Stomach (tissue), 4 donors: ENCODE measurements at regions not wholly inside any gene's neighbourhood (a gene's known extent, or its start where the extent isn't known, plus 50 kb on each side); places are given as distances from the start of the nearest gene placed in this dataset.

Source experiments
- POLR2A ChIP-seq, 4 donors: fragments of 450-650 bp; IDR thresholded peaks; one replicate each; pipeline ENCODE4 v1.6.1; 2016; ENCODE audit warnings: antibody characterized with exemption in 4 of 4, control low read depth in 2 of 4, mild to moderate bottlenecking in 1 of 4, moderate library complexity in 1 of 4
- TF ChIP-seq, protein P1 (sequence below), 7 experiments: fragments of 450-650 bp in 4 of 7; fragments of 200-600 bp in 3 of 7; sonication (generic) in 3 of 7; IDR thresholded peaks; one replicate each; pipeline ENCODE4 v1.5.1; 2016 to 2019; ENCODE audit warnings: antibody characterized with exemption in 7 of 7, control low read depth in 2 of 7, mild to moderate bottlenecking in 1 of 7

- TF ChIP-seq, protein P1, sequence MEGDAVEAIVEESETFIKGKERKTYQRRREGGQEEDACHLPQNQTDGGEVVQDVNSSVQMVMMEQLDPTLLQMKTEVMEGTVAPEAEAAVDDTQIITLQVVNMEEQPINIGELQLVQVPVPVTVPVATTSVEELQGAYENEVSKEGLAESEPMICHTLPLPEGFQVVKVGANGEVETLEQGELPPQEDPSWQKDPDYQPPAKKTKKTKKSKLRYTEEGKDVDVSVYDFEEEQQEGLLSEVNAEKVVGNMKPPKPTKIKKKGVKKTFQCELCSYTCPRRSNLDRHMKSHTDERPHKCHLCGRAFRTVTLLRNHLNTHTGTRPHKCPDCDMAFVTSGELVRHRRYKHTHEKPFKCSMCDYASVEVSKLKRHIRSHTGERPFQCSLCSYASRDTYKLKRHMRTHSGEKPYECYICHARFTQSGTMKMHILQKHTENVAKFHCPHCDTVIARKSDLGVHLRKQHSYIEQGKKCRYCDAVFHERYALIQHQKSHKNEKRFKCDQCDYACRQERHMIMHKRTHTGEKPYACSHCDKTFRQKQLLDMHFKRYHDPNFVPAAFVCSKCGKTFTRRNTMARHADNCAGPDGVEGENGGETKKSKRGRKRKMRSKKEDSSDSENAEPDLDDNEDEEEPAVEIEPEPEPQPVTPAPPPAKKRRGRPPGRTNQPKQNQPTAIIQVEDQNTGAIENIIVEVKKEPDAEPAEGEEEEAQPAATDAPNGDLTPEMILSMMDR (IDR thresholded peaks at IDR 0.05): no peak
- TF ChIP-seq POLR2A (IDR thresholded peaks at IDR 0.05): no peak
These were observed 1058.6 kb upstream of the CNTNAP5 start for GRCh38 chr2:122966461-122966860.
